Gastrocnemius medialis (tissue), 4 donors: ENCODE measurements at regions not wholly inside any gene's neighbourhood (a gene's known extent, or its start where the extent isn't known, plus 50 kb on each side); places are given as distances from the start of the nearest gene placed in this dataset.

ENCODE experiments used
- POLR2A ChIP-seq, 2 donors: fragments of 450-650 bp; IDR thresholded peaks; one replicate each; pipeline ENCODE4 v1.6.1; 2017; ENCODE audit warnings: antibody characterized with exemption in 2 of 2, mild to moderate bottlenecking in 2 of 2, moderate library complexity in 2 of 2
- TF ChIP-seq, protein P1 (sequence below), 5 experiments: fragments of 450-650 bp in 3 of 5; fragments of 200-600 bp in 2 of 5; sonication (generic) in 2 of 5; IDR thresholded peaks in 4 of 5; conservative IDR thresholded peaks in 1 of 5; 1 replicate in 4 of 5; 2 replicates in 1 of 5; pipeline ENCODE4 v1.5.1; 2016 to 2019; ENCODE audit warnings: antibody characterized with exemption in 5 of 5, mild to moderate bottlenecking in 3 of 5, moderate library complexity in 3 of 5

DNA sequence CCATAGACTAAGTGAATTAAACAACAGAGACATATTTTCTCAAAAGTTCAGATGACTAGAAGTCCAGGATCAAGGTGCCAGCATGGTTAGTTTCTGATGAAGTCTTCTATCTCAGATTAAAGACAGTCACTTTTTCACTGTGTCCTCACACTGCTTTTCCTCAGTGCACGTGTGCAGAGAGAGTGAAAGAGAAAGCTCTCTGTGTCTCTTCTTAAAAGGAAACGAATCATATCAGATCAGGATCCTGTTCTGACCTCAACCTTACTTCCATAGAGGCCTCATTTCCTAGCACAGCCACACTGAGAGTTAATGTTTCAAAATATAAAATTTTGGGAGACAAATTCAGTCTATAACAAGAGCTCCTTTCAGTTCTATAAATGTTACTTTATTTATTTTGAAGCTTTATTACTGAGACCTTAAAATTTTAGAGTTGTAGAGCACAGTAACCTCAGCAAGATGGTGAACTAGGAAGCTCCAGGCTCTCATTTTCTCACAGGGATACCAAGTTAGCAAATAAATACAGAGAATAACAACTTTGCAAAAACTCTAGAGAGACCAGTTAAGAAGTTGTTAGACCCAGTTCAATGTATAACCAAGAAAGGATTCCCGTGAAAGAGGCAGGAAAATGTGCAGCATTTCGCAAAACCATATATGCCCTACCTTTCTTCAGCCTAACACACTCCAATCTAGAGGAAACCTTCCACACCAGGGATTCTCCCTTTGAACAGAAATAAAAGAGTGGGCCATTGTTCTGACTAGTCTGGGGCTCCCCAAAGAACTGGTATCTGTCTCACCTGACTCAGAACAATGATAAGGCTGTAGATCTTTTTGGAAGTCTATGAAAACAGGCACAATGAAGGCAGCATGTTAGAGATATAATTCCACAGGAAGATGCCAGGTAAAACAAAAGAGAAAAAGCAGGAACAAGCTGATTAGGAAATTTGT lies 372.2 kb downstream of the MRPL39 start:
- TF ChIP-seq POLR2A (IDR thresholded peaks at IDR 0.05), result no peak
- TF ChIP-seq, protein P1, sequence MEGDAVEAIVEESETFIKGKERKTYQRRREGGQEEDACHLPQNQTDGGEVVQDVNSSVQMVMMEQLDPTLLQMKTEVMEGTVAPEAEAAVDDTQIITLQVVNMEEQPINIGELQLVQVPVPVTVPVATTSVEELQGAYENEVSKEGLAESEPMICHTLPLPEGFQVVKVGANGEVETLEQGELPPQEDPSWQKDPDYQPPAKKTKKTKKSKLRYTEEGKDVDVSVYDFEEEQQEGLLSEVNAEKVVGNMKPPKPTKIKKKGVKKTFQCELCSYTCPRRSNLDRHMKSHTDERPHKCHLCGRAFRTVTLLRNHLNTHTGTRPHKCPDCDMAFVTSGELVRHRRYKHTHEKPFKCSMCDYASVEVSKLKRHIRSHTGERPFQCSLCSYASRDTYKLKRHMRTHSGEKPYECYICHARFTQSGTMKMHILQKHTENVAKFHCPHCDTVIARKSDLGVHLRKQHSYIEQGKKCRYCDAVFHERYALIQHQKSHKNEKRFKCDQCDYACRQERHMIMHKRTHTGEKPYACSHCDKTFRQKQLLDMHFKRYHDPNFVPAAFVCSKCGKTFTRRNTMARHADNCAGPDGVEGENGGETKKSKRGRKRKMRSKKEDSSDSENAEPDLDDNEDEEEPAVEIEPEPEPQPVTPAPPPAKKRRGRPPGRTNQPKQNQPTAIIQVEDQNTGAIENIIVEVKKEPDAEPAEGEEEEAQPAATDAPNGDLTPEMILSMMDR (IDR thresholded peaks at IDR 0.05 in 4 of 5, conservative IDR thresholded peaks at IDR 0.05 in 1 of 5), result no peak
